HEK293 (cell line): ENCODE measurements at regions not wholly inside any gene's neighbourhood (a gene's known extent, or its start where the extent isn't known, plus 50 kb on each side); places are given as distances from the start of the nearest gene placed in this dataset.

ENCODE experiments used
- CTCF ChIA-PET: fragments of 350-600 bp; formaldehyde crosslinking; extraction: SDS; loops from one replicate; lab custom pipeline; 2021; ENCODE audit warnings: antibody characterized with exemption; lab: Yijun Ruan, JAX
- POLR2A ChIA-PET: fragments of 300-600 bp; formaldehyde crosslinking; extraction: SDS; loops from one replicate; lab custom pipeline; 2020; ENCODE audit warnings: antibody characterized with exemption, inconsistent platforms; lab: Yijun Ruan, JAX
- H3K27ac ChIP-seq: fragments of 200-500 bp; sonication (Bioruptor generic); 2 replicates; pipeline ENCODE4 v1.5.1; 2014; ENCODE audit warnings: low read depth, low read length, control low read depth, inconsistent platforms; ENCODE audit errors: extremely low read depth
- H3K36me3 ChIP-seq, 2 experiments: fragments of 200-500 bp in 1 of 2; sonication (Bioruptor generic) in 1 of 2; 1 replicate in 1 of 2; 2 replicates in 1 of 2; pipeline ENCODE4 v1.5.1; 2014 to 2017; ENCODE audit warnings: inconsistent platforms in 2 of 2, low read length in 2 of 2; ENCODE audit not compliant: control insufficient read depth in 2 of 2, insufficient read depth in 1 of 2
- H3K4me1 ChIP-seq: fragments of 200-500 bp; sonication (Bioruptor generic); 2 replicates; pipeline ENCODE4 v1.5.1; 2014; ENCODE audit warnings: mild to moderate bottlenecking, low read length, inconsistent platforms; ENCODE audit not compliant: control insufficient read depth, insufficient read depth
- H3K4me3 ChIP-seq: 2 replicates; pipeline ENCODE4 v1.5.1; 2011; ENCODE audit warnings: low read depth, mild to moderate bottlenecking, control low read depth, low read length, moderate library complexity
- H3K9me3 ChIP-seq: fragments of 200-500 bp; sonication (Bioruptor generic); 2 replicates; pipeline ENCODE4 v1.5.1; 2014; ENCODE audit warnings: low read depth, low read length, inconsistent platforms; ENCODE audit not compliant: control insufficient read depth, insufficient read depth
- ELK4 ChIP-seq: IDR thresholded peaks from 2 replicates; pipeline ENCODE4 v1.6.1; 2011; ENCODE audit warnings: mild to moderate bottlenecking, low read depth, low read length, borderline replicate concordance
- GFI1B ChIP-seq: fragments of 450-650 bp; formaldehyde crosslinking; IDR thresholded peaks from 2 replicates; pipeline ENCODE4 v1.5.1; 2016; ENCODE audit warnings: missing biosample characterization, missing genetic modification characterization
- GLIS2 ChIP-seq: fragments of 450-650 bp; formaldehyde crosslinking; IDR thresholded peaks from 2 replicates; pipeline ENCODE4 v1.5.1; 2016; ENCODE audit warnings: missing biosample characterization, missing genetic modification characterization
- INSM2 ChIP-seq: fragments of 450-650 bp; formaldehyde crosslinking; IDR thresholded peaks from 2 replicates; pipeline ENCODE4 v1.5.1; 2016; ENCODE audit warnings: missing biosample characterization, missing genetic modification characterization
- PRDM2 ChIP-seq: fragments of 450-650 bp; formaldehyde crosslinking; IDR thresholded peaks from 2 replicates; pipeline ENCODE4 v1.5.1; 2016; ENCODE audit warnings: missing biosample characterization, missing genetic modification characterization, borderline replicate concordance
- SALL2 ChIP-seq: fragments of 450-650 bp; formaldehyde crosslinking; IDR thresholded peaks from 2 replicates; pipeline ENCODE4 v1.5.0; 2017; ENCODE audit warnings: missing biosample characterization, mild to moderate bottlenecking, missing genetic modification characterization, borderline replicate concordance
- SCRT1 ChIP-seq: fragments of 450-650 bp; formaldehyde crosslinking; IDR thresholded peaks from 2 replicates; pipeline ENCODE4 v1.5.1; 2016; ENCODE audit warnings: missing biosample characterization, missing genetic modification characterization, borderline replicate concordance
- SP2 ChIP-seq: fragments of 450-650 bp; formaldehyde crosslinking; IDR thresholded peaks from 2 replicates; pipeline ENCODE4 v1.5.1; 2016; ENCODE audit warnings: missing biosample characterization, missing genetic modification characterization
- ZFP41 ChIP-seq: fragments of 450-650 bp; formaldehyde crosslinking; IDR thresholded peaks from 2 replicates; pipeline ENCODE4 v1.5.1; 2016; ENCODE audit warnings: missing biosample characterization, missing genetic modification characterization, borderline replicate concordance
- ZNF133 ChIP-seq: fragments of 450-650 bp; formaldehyde crosslinking; IDR thresholded peaks from 2 replicates; pipeline ENCODE4 v1.5.1; 2016; ENCODE audit warnings: missing biosample characterization, missing genetic modification characterization
- ZNF146 ChIP-seq: fragments of 450-650 bp; formaldehyde crosslinking; IDR thresholded peaks from 2 replicates; pipeline ENCODE4 v1.5.1; 2016; ENCODE audit warnings: missing biosample characterization, missing genetic modification characterization
- ZNF169 ChIP-seq: fragments of 450-650 bp; formaldehyde crosslinking; IDR thresholded peaks from 2 replicates; pipeline ENCODE4 v1.5.1; 2016; ENCODE audit warnings: missing biosample characterization, missing genetic modification characterization
- ZNF174 ChIP-seq: fragments of 450-650 bp; formaldehyde crosslinking; IDR thresholded peaks from 2 replicates; pipeline ENCODE4 v1.5.0; 2017; ENCODE audit warnings: missing biosample characterization, mild to moderate bottlenecking, missing genetic modification characterization
- ZNF221 ChIP-seq: fragments of 450-650 bp; formaldehyde crosslinking; IDR thresholded peaks from 2 replicates; pipeline ENCODE4 v1.5.1; 2017; ENCODE audit warnings: missing biosample characterization, missing genetic modification characterization, borderline replicate concordance
- ZNF292 ChIP-seq: fragments of 450-650 bp; formaldehyde crosslinking; IDR thresholded peaks from 2 replicates; pipeline ENCODE4 v1.5.1; 2016; ENCODE audit warnings: low read depth, missing biosample characterization, missing genetic modification characterization, borderline replicate concordance
- ZNF335 ChIP-seq: fragments of 450-650 bp; formaldehyde crosslinking; conservative IDR thresholded peaks from 2 replicates; pipeline ENCODE4 v1.5.1; 2016; ENCODE audit warnings: missing biosample characterization, missing genetic modification characterization
- ZNF473 ChIP-seq: fragments of 450-650 bp; formaldehyde crosslinking; IDR thresholded peaks from 2 replicates; pipeline ENCODE4 v1.5.1; 2017; ENCODE audit warnings: missing biosample characterization, missing genetic modification characterization
- ZNF529 ChIP-seq: fragments of 450-650 bp; formaldehyde crosslinking; IDR thresholded peaks from 2 replicates; pipeline ENCODE4 v1.5.1; 2017; ENCODE audit warnings: missing genetic modification characterization, missing biosample characterization; ENCODE audit not compliant: insufficient replicate concordance
- ZNF580 ChIP-seq: fragments of 450-650 bp; formaldehyde crosslinking; IDR thresholded peaks from 2 replicates; pipeline ENCODE4 v1.5.1; 2016; ENCODE audit warnings: missing biosample characterization, missing genetic modification characterization
- ZNF610 ChIP-seq: fragments of 450-650 bp; formaldehyde crosslinking; IDR thresholded peaks from 2 replicates; pipeline ENCODE4 v1.5.1; 2016; ENCODE audit warnings: missing biosample characterization, missing genetic modification characterization, borderline replicate concordance
- ZNF623 ChIP-seq: fragments of 450-650 bp; formaldehyde crosslinking; IDR thresholded peaks from 2 replicates; pipeline ENCODE4 v1.5.1; 2016; ENCODE audit warnings: missing biosample characterization, missing genetic modification characterization
- ZNF670 ChIP-seq: fragments of 450-650 bp; formaldehyde crosslinking; IDR thresholded peaks from 2 replicates; pipeline ENCODE4 v1.5.1; 2016; ENCODE audit warnings: missing biosample characterization, missing genetic modification characterization, low read depth
- ZNF707 ChIP-seq: fragments of 450-650 bp; formaldehyde crosslinking; IDR thresholded peaks from 2 replicates; pipeline ENCODE4 v1.5.1; 2016; ENCODE audit warnings: missing biosample characterization, missing genetic modification characterization
- ZSCAN5A ChIP-seq: fragments of 450-650 bp; formaldehyde crosslinking; IDR thresholded peaks from 2 replicates; pipeline ENCODE4 v1.5.1; 2016; ENCODE audit warnings: missing biosample characterization, missing genetic modification characterization

- no peak for TF ChIP-seq ZNF473 (tag by site-specific recombination)
- TF ChIP-seq ZNF292 (tag by site-specific recombination): no peak
- TF ChIP-seq GFI1B: no peak
- no peak for TF ChIP-seq ZNF623 (tag by site-specific recombination)
- TF ChIP-seq ZNF133: no peak
- TF ChIP-seq ZNF707 (tag by site-specific recombination): no peak
- no peak for TF ChIP-seq ZNF580 (tag by site-specific recombination)
- no peak for TF ChIP-seq ZNF335
- no peaks in the 10 kb centered on the region for H3K9me3 ChIP-seq
- H3K4me3 ChIP-seq: no peak overlapping the region
- no peaks in the 10 kb centered on the region for H3K36me3 ChIP-seq
- ChIA-PET CTCF (no interaction called here), POLR2A (no interaction called here)
- no peaks in the 10 kb centered on the region for H3K4me1 ChIP-seq
- H3K27ac ChIP-seq: no peak overlapping the region
Observed at GRCh38 chr4:181281451-181281850, 961.8 kb upstream of the TENM3 start.

GRCh38 chr4:181289198-181289597 is 954.0 kb upstream of the TENM3 start:
- POLR2A ChIA-PET: no interaction called here
- no peak overlapping the region for H3K4me3 ChIP-seq
- no peaks in the 10 kb centered on the region for H3K36me3 ChIP-seq
- CTCF ChIA-PET: no interaction called here
- TF ChIP-seq ZNF174 (tag by site-specific recombination) (no peak), ZNF670 (tag by site-specific recombination) (no peak), PRDM2 (tag by site-specific recombination) (no peak), SP2 (tag by site-specific recombination) (no peak), ZNF529 (tag by site-specific recombination) (no peak), ZNF146 (tag by site-specific recombination) (no peak), ELK4 (no peak), SCRT1 (tag by site-specific recombination) (no peak), SALL2 (tag by site-specific recombination) (no peak), INSM2 (no peak), ZNF221 (tag by site-specific recombination) (no peak), ZFP41 (tag by site-specific recombination) (no peak), GLIS2 (tag by site-specific recombination) (no peak), ZSCAN5A (tag by site-specific recombination) (no peak), ZNF169 (no peak), ZNF610 (tag by site-specific recombination) (no peak)
- no peaks in the 10 kb centered on the region for H3K9me3 ChIP-seq
- H3K27ac ChIP-seq: no peak overlapping the region
- no peaks in the 10 kb centered on the region for H3K4me1 ChIP-seq
